H1 (cell line): ENCODE measurements at regions not wholly inside any gene's neighbourhood (a gene's known extent, or its start where the extent isn't known, plus 50 kb on each side); places are given as distances from the start of the nearest gene placed in this dataset.

ENCODE experiments used
- CTCF ChIA-PET: fragments of 300-600 bp; sonication (Branson Sonifier 250); formaldehyde crosslinking; loops from one replicate; lab custom pipeline; 2021; ENCODE audit not compliant: partially characterized antibody; lab: Charles Lee
- POLR2A ChIA-PET: fragments of 300-600 bp; sonication (Branson Sonifier 250); formaldehyde crosslinking; loops from one replicate; lab custom pipeline; 2021; ENCODE audit warnings: inconsistent platforms; ENCODE audit not compliant: partially characterized antibody; lab: Charles Lee
- DNase-seq, 2 experiments: peaks; one replicate each; pipeline versions ENCODE4 v3.0.0 to v3.0.0-alpha.2; 2010 to 2022; ENCODE audit warnings: low spot score in 2 of 2, low read depth in 1 of 2, mixed read lengths in 1 of 2
- FAIRE-seq: peaks from 2 replicates; lab custom pipeline; 2011; peaks lifted over from hg19 to GRCh38; lab: Jason Lieb, UNC
- H2AFZ ChIP-seq: 2 replicates; pipeline ENCODE4 v1.8.1; 2012; ENCODE audit warnings: low read length, inconsistent platforms
- H2AK5ac ChIP-seq: 2 replicates; pipeline ENCODE4 v1.6.1; 2013; ENCODE audit warnings: low read depth, low read length
- H2BK120ac ChIP-seq: replicated peaks from 2 replicates; pipeline ENCODE3; 2013; ENCODE audit warnings: low read depth, low read length, inconsistent platforms
- H2BK12ac ChIP-seq: 2 replicates; pipeline ENCODE4 v1.6.1; 2013; ENCODE audit warnings: low read depth, low read length
- H2BK15ac ChIP-seq: 2 replicates; pipeline ENCODE4 v1.6.1; 2013; ENCODE audit warnings: low read length
- H2BK20ac ChIP-seq: 2 replicates; pipeline ENCODE4 v1.6.1; 2013; ENCODE audit warnings: low read length
- H2BK5ac ChIP-seq: 2 replicates; pipeline ENCODE4 v1.6.1; 2013; ENCODE audit warnings: low read depth, low read length
- H3K14ac ChIP-seq: 2 replicates; pipeline ENCODE4 v1.6.1; 2013; ENCODE audit warnings: inconsistent platforms; ENCODE audit not compliant: insufficient read length
- H3K18ac ChIP-seq: 2 replicates; pipeline ENCODE4 v1.6.1; 2013; ENCODE audit warnings: low read length; ENCODE audit errors: extremely low read depth
- H3K23ac ChIP-seq: 2 replicates; pipeline ENCODE4 v1.6.1; 2013; ENCODE audit warnings: inconsistent platforms; ENCODE audit not compliant: insufficient read length
- H3K23me2 ChIP-seq: 2 replicates; pipeline ENCODE4 v1.6.1; 2013; ENCODE audit warnings: low read depth, low read length
- H3K27ac ChIP-seq: 2 replicates; pipeline ENCODE4 v1.6.1; 2011; ENCODE audit warnings: low read depth, low read length, inconsistent platforms
- H3K27me3 ChIP-seq, 4 experiments: replicated peaks in 1 of 4; 1 replicate in 1 of 4; 2 replicates in 3 of 4; pipeline versions ENCODE4 v1.6.1 to v1.8.1; 2011 to 2013; ENCODE audit warnings: low read length in 3 of 4, mild to moderate bottlenecking in 3 of 4, inconsistent platforms in 2 of 4, mixed read lengths in 2 of 4, moderate library complexity in 1 of 4; ENCODE audit not compliant: control insufficient read depth in 3 of 4, insufficient read depth in 3 of 4; ENCODE audit errors: extremely low read depth in 1 of 4
- H3K36me3 ChIP-seq, 4 experiments: 2 replicates each; pipeline versions ENCODE4 v1.6.1 to v1.8.1; 2011 to 2013; ENCODE audit warnings: mild to moderate bottlenecking in 4 of 4, low read length in 3 of 4, moderate library complexity in 2 of 4, control low read depth in 1 of 4, inconsistent platforms in 1 of 4; ENCODE audit not compliant: insufficient read depth in 4 of 4, control insufficient read depth in 2 of 4
- H3K4ac ChIP-seq: replicated peaks from 2 replicates; pipeline ENCODE3; 2013; ENCODE audit warnings: low read length, low read depth, mixed read lengths, inconsistent platforms; ENCODE audit not compliant: insufficient read length
- H3K4me1 ChIP-seq, 4 experiments: replicated peaks in 1 of 4; 1 replicate in 1 of 4; 2 replicates in 3 of 4; pipeline versions ENCODE4 v1.6.1 to v1.8.1; 2011 to 2013; ENCODE audit warnings: low read length in 3 of 4, inconsistent platforms in 2 of 4, mixed read lengths in 1 of 4; ENCODE audit not compliant: insufficient read depth in 4 of 4, control insufficient read depth in 3 of 4
- H3K4me2 ChIP-seq, 2 experiments: 2 replicates each; pipeline versions ENCODE4 v1.6.1 to v1.8.1; 2011 to 2013; ENCODE audit warnings: low read depth in 2 of 2, low read length in 2 of 2, control low read depth in 1 of 2, inconsistent platforms in 1 of 2, mild to moderate bottlenecking in 1 of 2; ENCODE audit not compliant: insufficient read depth in 1 of 2
- H3K4me3 ChIP-seq, 4 experiments: fragments of 200-600, 300-600 bp in 1 of 4; sonication (generic), shearing (Covaris generic), sonication (Bioruptor Twin) in 1 of 4; 2 replicates each; pipeline versions ENCODE4 v1.5.1 to v1.8.1; 2011 to 2016; ENCODE audit warnings: low read length in 4 of 4, low read depth in 3 of 4, control low read depth in 2 of 4, inconsistent platforms in 2 of 4, mild to moderate bottlenecking in 2 of 4, mixed read lengths in 1 of 4, moderate library complexity in 1 of 4; ENCODE audit not compliant: insufficient read depth in 2 of 4; ENCODE audit errors: extremely low read depth in 1 of 4
- H3K56ac ChIP-seq: replicated peaks from 2 replicates; pipeline ENCODE3; 2013; ENCODE audit warnings: low read depth, mild to moderate bottlenecking, mixed read lengths, low read length, inconsistent platforms; ENCODE audit not compliant: insufficient read length
- H3K79me1 ChIP-seq: 2 replicates; pipeline ENCODE4 v1.6.1; 2013; ENCODE audit warnings: low read depth, low read length, control low read depth
- H3K79me2 ChIP-seq, 2 experiments: 2 replicates each; pipeline versions ENCODE4 v1.6.1 to v1.8.1; 2012 to 2013; ENCODE audit warnings: low read length in 2 of 2, mild to moderate bottlenecking in 2 of 2, inconsistent platforms in 1 of 2; ENCODE audit not compliant: insufficient read depth in 2 of 2, control insufficient read depth in 1 of 2
- H3K9ac ChIP-seq, 4 experiments: replicated peaks in 1 of 4; 1 replicate in 1 of 4; 2 replicates in 3 of 4; pipeline versions ENCODE4 v1.6.1 to v1.8.1; 2011 to 2013; ENCODE audit warnings: low read depth in 3 of 4, low read length in 3 of 4, control low read depth in 2 of 4, mild to moderate bottlenecking in 2 of 4, moderate library complexity in 2 of 4, inconsistent platforms in 1 of 4; ENCODE audit errors: extremely low read depth in 1 of 4
- H3K9me3 ChIP-seq, 2 experiments: 2 replicates each; pipeline versions ENCODE4 v1.6.1 to v1.8.1; 2012 to 2013; ENCODE audit warnings: mild to moderate bottlenecking in 2 of 2, moderate library complexity in 2 of 2, control low read depth in 1 of 2, inconsistent platforms in 1 of 2, low read depth in 1 of 2, low read length in 1 of 2, mixed read lengths in 1 of 2; ENCODE audit not compliant: insufficient read depth in 2 of 2
- H4K20me1 ChIP-seq, 2 experiments: replicated peaks in 1 of 2; 2 replicates each; pipeline versions ENCODE3 to v1.8.1; 2011 to 2013; ENCODE audit warnings: inconsistent platforms in 2 of 2, low read length in 2 of 2, mild to moderate bottlenecking in 1 of 2; ENCODE audit not compliant: insufficient read depth in 2 of 2, control insufficient read depth in 1 of 2
- H4K5ac ChIP-seq: 2 replicates; pipeline ENCODE4 v1.6.1; 2013; ENCODE audit warnings: low read length, low read depth, mixed read lengths, inconsistent platforms; ENCODE audit not compliant: insufficient read length
- H4K8ac ChIP-seq: 2 replicates; pipeline ENCODE4 v1.8.0; 2013; ENCODE audit warnings: mild to moderate bottlenecking, moderate library complexity, low read length, inconsistent platforms; ENCODE audit not compliant: insufficient read depth; ENCODE audit errors: extremely low read depth
- H4K91ac ChIP-seq: replicated peaks from 2 replicates; pipeline ENCODE3; 2013; ENCODE audit warnings: low read length, mixed read lengths, inconsistent platforms; ENCODE audit not compliant: insufficient read length
- ATF3 ChIP-seq: IDR thresholded peaks from 2 replicates; pipeline ENCODE4 v1.6.1; 2011; ENCODE audit warnings: low read depth, mild to moderate bottlenecking, low read length; ENCODE audit not compliant: insufficient read depth
- BRCA1 ChIP-seq: IDR thresholded peaks from 2 replicates; pipeline ENCODE4 v1.6.1; 2012; ENCODE audit warnings: low read depth, low read length, improper control_type of control experiment
- EP300 ChIP-seq, 2 experiments: IDR thresholded peaks; 1 replicate in 1 of 2; 2 replicates in 1 of 2; pipeline ENCODE4 v1.6.1; 2011 to 2012; ENCODE audit warnings: low read depth in 2 of 2, low read length in 2 of 2, mild to moderate bottlenecking in 2 of 2, borderline replicate concordance in 1 of 2, inconsistent platforms in 1 of 2, moderate library complexity in 1 of 2
- GABPA ChIP-seq: IDR thresholded peaks from 2 replicates; pipeline ENCODE4 v1.6.1; 2011; ENCODE audit warnings: mild to moderate bottlenecking, low read length, moderate library complexity, borderline replicate concordance; ENCODE audit not compliant: insufficient read depth
- GTF2F1 ChIP-seq: IDR thresholded peaks from 2 replicates; pipeline ENCODE4 v1.6.1; 2012; ENCODE audit warnings: low read depth, low read length, improper control_type of control experiment, borderline replicate concordance
- HDAC6 ChIP-seq: IDR thresholded peaks from one replicate; pipeline ENCODE4 v1.7.1; 2012; ENCODE audit warnings: low read depth, mild to moderate bottlenecking, inconsistent platforms, low read length, moderate library complexity
- MAFK ChIP-seq: IDR thresholded peaks from 2 replicates; pipeline ENCODE4 v1.6.1; 2012; ENCODE audit warnings: low read depth, mild to moderate bottlenecking, improper control_type of control experiment, low read length
- RBBP5 ChIP-seq: IDR thresholded peaks from 2 replicates; pipeline ENCODE4 v1.7.1; 2012; ENCODE audit warnings: low read depth, mild to moderate bottlenecking, inconsistent platforms, low read length, moderate library complexity, borderline replicate concordance
- SIN3A ChIP-seq, 2 experiments: IDR thresholded peaks in 1 of 2; conservative IDR thresholded peaks in 1 of 2; 2 replicates each; pipeline ENCODE4 v1.6.1; 2011 to 2012; ENCODE audit warnings: low read length in 2 of 2, improper control_type of control experiment in 1 of 2, low read depth in 1 of 2, mild to moderate bottlenecking in 1 of 2
- SIRT6 ChIP-seq: IDR thresholded peaks from one replicate; pipeline ENCODE4 v1.7.1; 2012; ENCODE audit warnings: low read length, inconsistent platforms
- SP2 ChIP-seq: IDR thresholded peaks from 2 replicates; pipeline ENCODE4 v1.6.1; 2012; ENCODE audit warnings: mild to moderate bottlenecking, low read length, inconsistent platforms
- YY1 ChIP-seq: IDR thresholded peaks from 2 replicates; pipeline ENCODE4 v1.6.1; 2011; ENCODE audit warnings: low read depth, mild to moderate bottlenecking, low read length
- WGBS, 2 experiments: shearing (Covaris generic) in 1 of 2; methylation state at CpG; one replicate each; pipeline versions ENCODE4 v1.1.6 to v1.1.7; 2013 to 2015; ENCODE audit warnings: low lambda C conversion rate in 2 of 2, mixed read lengths in 2 of 2, inconsistent platforms in 1 of 2, low coverage in 1 of 2, missing lambda C conversion rate in 1 of 2; ENCODE audit not compliant: insufficient replicate concordance in 2 of 2, insufficient coverage in 1 of 2, insufficient read length in 1 of 2; ENCODE audit errors: extremely low coverage in 1 of 2, missing lambda C conversion rate in 1 of 2; 5-methylcytosine and 5-hydroxymethylcytosine counted together
- TF ChIP-seq, protein P1 (sequence below): IDR thresholded peaks from 2 replicates; pipeline ENCODE4 v1.6.1; 2012; ENCODE audit warnings: low read length, inconsistent platforms

DNA sequence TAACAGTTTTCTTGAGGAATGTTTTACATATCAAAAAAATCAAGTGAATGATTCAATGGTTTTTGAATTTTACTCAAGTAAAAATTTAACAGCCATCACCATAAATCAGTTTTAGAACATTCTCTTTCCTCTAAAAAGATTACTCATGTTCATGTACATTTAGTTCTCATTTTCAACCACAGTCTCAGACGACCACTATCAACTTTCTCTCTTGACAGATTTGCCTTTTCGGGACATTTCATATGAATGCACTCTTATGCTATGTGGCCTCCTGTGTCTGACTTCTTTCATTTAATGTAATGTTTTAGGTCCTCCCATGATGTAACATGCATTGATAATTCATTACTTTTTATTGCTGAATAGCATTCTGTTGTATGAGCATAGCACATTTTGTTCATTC is 309.3 kb upstream of the PLSCR5 start:
- no peak overlapping the region for H4K91ac ChIP-seq
- H3K4me1 ChIP-seq: no peaks in the 10 kb centered on the region
- no peaks in the 10 kb centered on the region for H3K23me2 ChIP-seq
- DNase-seq (no peak), FAIRE-seq (no peak)
- H2BK120ac ChIP-seq: no peak overlapping the region
- H2AK5ac ChIP-seq: no peak overlapping the region
- H4K20me1 ChIP-seq: no peaks in the 10 kb centered on the region
- POLR2A ChIA-PET: no interaction called here
- H3K4me3 ChIP-seq: no peak overlapping the region
- no peak overlapping the region for H3K4ac ChIP-seq
- no peaks in the 10 kb centered on the region for H3K27me3 ChIP-seq
- CTCF ChIA-PET: no interaction called here
- no peak overlapping the region for H3K27ac ChIP-seq
- H3K79me1 ChIP-seq: no peaks in the 10 kb centered on the region
- H4K5ac ChIP-seq: no peak overlapping the region
- H3K23ac ChIP-seq: no peak overlapping the region
- H2BK15ac ChIP-seq: no peak overlapping the region
- no peak overlapping the region for H2BK12ac ChIP-seq
- no peaks in the 10 kb centered on the region for H3K79me2 ChIP-seq
- H3K18ac ChIP-seq: no peak overlapping the region
- no peaks in the 10 kb centered on the region for H3K9me3 ChIP-seq
- no peak overlapping the region for H2AFZ ChIP-seq
- no peak overlapping the region for H3K9ac ChIP-seq
- 100% methylated on average over 2 of the region's 2 CpGs; no CpG with 5 or more reads in 1 of the 2 experiments for WGBS, 2 experiments
- no peak overlapping the region for H2BK5ac ChIP-seq
- H2BK20ac ChIP-seq: no peak overlapping the region
- no peak overlapping the region for H3K14ac ChIP-seq
- no peaks in the 10 kb centered on the region for H3K36me3 ChIP-seq
- H3K56ac ChIP-seq: no peak overlapping the region
- H3K4me2 ChIP-seq: no peak overlapping the region
- H4K8ac ChIP-seq: no peak overlapping the region
- TF ChIP-seq RBBP5 (no peak), YY1 (no peak), GTF2F1 (no peak), BRCA1 (no peak), ATF3 (no peak), GABPA (no peak), SIRT6 (no peak), EP300 (IDR thresholded peaks at IDR 0.05; ENCODE audit: borderline replicate concordance in 1 of 2, low read depth in 2 of 2, low read length in 2 of 2) (no peak), HDAC6 (no peak), MAFK (no peak), SIN3A (conservative IDR thresholded peaks at IDR 0.05 in 1 of 2, IDR thresholded peaks at IDR 0.05 in 1 of 2; ENCODE audit: low read depth in 1 of 2, low read length in 2 of 2) (no peak), SP2 (no peak)
- TF ChIP-seq, protein P1, sequence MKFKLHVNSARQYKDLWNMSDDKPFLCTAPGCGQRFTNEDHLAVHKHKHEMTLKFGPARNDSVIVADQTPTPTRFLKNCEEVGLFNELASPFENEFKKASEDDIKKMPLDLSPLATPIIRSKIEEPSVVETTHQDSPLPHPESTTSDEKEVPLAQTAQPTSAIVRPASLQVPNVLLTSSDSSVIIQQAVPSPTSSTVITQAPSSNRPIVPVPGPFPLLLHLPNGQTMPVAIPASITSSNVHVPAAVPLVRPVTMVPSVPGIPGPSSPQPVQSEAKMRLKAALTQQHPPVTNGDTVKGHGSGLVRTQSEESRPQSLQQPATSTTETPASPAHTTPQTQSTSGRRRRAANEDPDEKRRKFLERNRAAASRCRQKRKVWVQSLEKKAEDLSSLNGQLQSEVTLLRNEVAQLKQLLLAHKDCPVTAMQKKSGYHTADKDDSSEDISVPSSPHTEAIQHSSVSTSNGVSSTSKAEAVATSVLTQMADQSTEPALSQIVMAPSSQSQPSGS: no peak
